ENCODE measurements at regions not wholly inside any gene's neighbourhood (a gene's known extent, or its start where the extent isn't known, plus 50 kb on each side); places are given as distances from the start of the nearest gene placed in this dataset.

DNA sequence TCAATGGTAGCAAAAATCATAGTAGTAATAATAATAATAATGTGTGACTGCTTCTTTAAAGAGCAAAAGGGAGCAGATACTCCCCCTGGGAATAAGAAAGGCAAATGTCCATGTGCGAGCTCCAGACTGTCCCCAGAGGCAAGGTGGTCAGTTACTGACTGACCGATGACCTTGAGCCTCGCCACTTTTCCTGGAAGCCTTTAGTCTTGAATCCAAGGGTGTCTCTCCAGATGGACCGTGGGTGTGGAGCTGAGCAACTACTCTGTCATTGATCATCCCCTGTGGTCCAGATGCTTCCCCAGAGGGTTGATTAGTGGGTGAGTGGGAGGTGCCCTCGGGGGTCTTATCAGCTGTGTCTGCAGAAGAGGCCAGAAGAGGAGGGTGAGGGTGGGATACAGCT lies 418.5 kb upstream of the TBX3 start:
- Histone ChIP-seq H3K9ac (replicated peaks in 1 of 4; ENCODE audit: extremely low read depth in 1 of 4, low read depth in 3 of 4, low read length in 3 of 4) (no peak overlapping the region), H2AK5ac (ENCODE audit: low read depth, low read length) (no peak overlapping the region), H3K79me2 (ENCODE audit: control insufficient read depth in 1 of 2, insufficient read depth in 2 of 2, low read length in 2 of 2) (no peaks in the 10 kb centered on the region), H3K23me2 (ENCODE audit: low read depth, low read length) (no peaks in the 10 kb centered on the region; the same call in 1 of the 2 replicates), H4K8ac (ENCODE audit: extremely low read depth, insufficient read depth, low read length) (no peak overlapping the region), H3K36me3 (ENCODE audit: control insufficient read depth in 2 of 4, insufficient read depth in 4 of 4, low read length in 3 of 4) (no peaks in the 10 kb centered on the region), H3K27ac (ENCODE audit: low read depth, low read length) (no peak overlapping the region), H3K4me3 (ENCODE audit: extremely low read depth in 1 of 4, insufficient read depth in 2 of 4, low read depth in 3 of 4, low read length in 4 of 4) (no peak overlapping the region), H2BK15ac (ENCODE audit: low read length) (no peak overlapping the region), H3K18ac (ENCODE audit: extremely low read depth, low read length) (no peak overlapping the region), H2BK12ac (ENCODE audit: low read depth, low read length) (no peak overlapping the region), H3K23ac (ENCODE audit: insufficient read length) (no peak overlapping the region), H3K4me2 (ENCODE audit: insufficient read depth in 1 of 2, low read depth in 2 of 2, low read length in 2 of 2) (no peak overlapping the region), H3K79me1 (ENCODE audit: low read depth, low read length) (no peaks in the 10 kb centered on the region), H3K4ac (replicated peaks; ENCODE audit: insufficient read length, low read depth, low read length) (no peak overlapping the region), H3K4me1 (replicated peaks in 1 of 4; ENCODE audit: control insufficient read depth in 3 of 4, insufficient read depth in 4 of 4, low read length in 3 of 4) (no peaks in the 10 kb centered on the region), H2BK120ac (replicated peaks; ENCODE audit: low read depth, low read length) (no peak overlapping the region), H4K20me1 (replicated peaks in 1 of 2; ENCODE audit: control insufficient read depth in 1 of 2, insufficient read depth in 2 of 2, low read length in 2 of 2) (no peaks in the 10 kb centered on the region), H2AFZ (ENCODE audit: low read length) (no peak overlapping the region), H3K14ac (ENCODE audit: insufficient read length) (no peak overlapping the region), H4K91ac (replicated peaks; ENCODE audit: insufficient read length, low read length) (no peak overlapping the region), H3K56ac (replicated peaks; ENCODE audit: insufficient read length, low read depth, low read length) (no peak overlapping the region), H3K9me3 (ENCODE audit: insufficient read depth in 2 of 2, low read depth in 1 of 2, low read length in 1 of 2) (no peaks in the 10 kb centered on the region), H4K5ac (ENCODE audit: insufficient read length, low read depth, low read length) (no peak overlapping the region), H2BK5ac (ENCODE audit: low read depth, low read length) (no peak overlapping the region), H2BK20ac (ENCODE audit: low read length) (no peak overlapping the region), H3K27me3 (replicated peaks in 1 of 4; ENCODE audit: control insufficient read depth in 3 of 4, extremely low read depth in 1 of 4, insufficient read depth in 3 of 4, low read length in 3 of 4) (no peaks in the 10 kb centered on the region)
- DNase-seq (ENCODE audit: low read depth in 1 of 2, low spot score in 2 of 2), result no peak
- ChIA-PET CTCF (ENCODE audit: partially characterized antibody) (interaction anchor here (1.2 kb wide), 1 partner anchor 8 kb away, joined by 3 read pairs; no protein-coding TSS in a partner anchor), POLR2A (ENCODE audit: partially characterized antibody) (interaction anchor here (0.6 kb wide), 1 partner anchor 968 kb away, joined by 3 read pairs; no protein-coding TSS in a partner anchor)
- no peak for FAIRE-seq
- WGBS, 2 experiments (ENCODE audit: extremely low coverage in 1 of 2, insufficient coverage in 1 of 2, insufficient read length in 1 of 2, insufficient replicate concordance in 2 of 2, low coverage in 1 of 2, low lambda C conversion rate in 2 of 2, missing lambda C conversion rate in 1 of 2), result 90% methylated on average over 5 of the region's 5 CpGs; no CpG with 5 or more reads in 1 of the 2 experiments
- no peak for TF ChIP-seq SRF (IDR thresholded peaks at IDR 0.05; ENCODE audit: low read depth, low read length)
- TF ChIP-seq SIN3A (conservative IDR thresholded peaks at IDR 0.05 in 1 of 2, IDR thresholded peaks at IDR 0.05 in 1 of 2; ENCODE audit: low read depth in 1 of 2, low read length in 2 of 2), result no peak
- no peak for TF ChIP-seq POLR2A (IDR thresholded peaks at IDR 0.05; ENCODE audit: control extremely low read depth in 1 of 2, low read depth in 2 of 2, low read length in 2 of 2)
- no peak for TF ChIP-seq SIRT6 (IDR thresholded peaks at IDR 0.05; ENCODE audit: low read length)
- TF ChIP-seq, protein P1, sequence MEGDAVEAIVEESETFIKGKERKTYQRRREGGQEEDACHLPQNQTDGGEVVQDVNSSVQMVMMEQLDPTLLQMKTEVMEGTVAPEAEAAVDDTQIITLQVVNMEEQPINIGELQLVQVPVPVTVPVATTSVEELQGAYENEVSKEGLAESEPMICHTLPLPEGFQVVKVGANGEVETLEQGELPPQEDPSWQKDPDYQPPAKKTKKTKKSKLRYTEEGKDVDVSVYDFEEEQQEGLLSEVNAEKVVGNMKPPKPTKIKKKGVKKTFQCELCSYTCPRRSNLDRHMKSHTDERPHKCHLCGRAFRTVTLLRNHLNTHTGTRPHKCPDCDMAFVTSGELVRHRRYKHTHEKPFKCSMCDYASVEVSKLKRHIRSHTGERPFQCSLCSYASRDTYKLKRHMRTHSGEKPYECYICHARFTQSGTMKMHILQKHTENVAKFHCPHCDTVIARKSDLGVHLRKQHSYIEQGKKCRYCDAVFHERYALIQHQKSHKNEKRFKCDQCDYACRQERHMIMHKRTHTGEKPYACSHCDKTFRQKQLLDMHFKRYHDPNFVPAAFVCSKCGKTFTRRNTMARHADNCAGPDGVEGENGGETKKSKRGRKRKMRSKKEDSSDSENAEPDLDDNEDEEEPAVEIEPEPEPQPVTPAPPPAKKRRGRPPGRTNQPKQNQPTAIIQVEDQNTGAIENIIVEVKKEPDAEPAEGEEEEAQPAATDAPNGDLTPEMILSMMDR (IDR thresholded peaks at IDR 0.05; ENCODE audit: control extremely low read depth in 1 of 3, insufficient read depth in 1 of 3, low read depth in 1 of 3, low read length in 3 of 3), result no peak

Measured in H1 (cell line).